Nephron (organoid): ENCODE measurements at regions not wholly inside any gene's neighbourhood (a gene's known extent, or its start where the extent isn't known, plus 50 kb on each side); places are given as distances from the start of the nearest gene placed in this dataset.

Experiments used
- H3K27ac Mint-ChIP-seq, 3 experiments: 2 replicates each; pipeline ENCODE4 v1.8.0; 2020; ENCODE audit warnings: mixed read lengths in 3 of 3, mild to moderate bottlenecking in 2 of 3, moderate library complexity in 1 of 3
- H3K27me3 Mint-ChIP-seq: 2 replicates; pipeline ENCODE4 v1.8.0; 2021; ENCODE audit warnings: low read depth, mild to moderate bottlenecking, moderate library complexity, mixed read lengths
- H3K36me3 Mint-ChIP-seq: 2 replicates; pipeline ENCODE4 v1.8.0; 2020; ENCODE audit warnings: low read depth, mixed read lengths
- H3K4me1 Mint-ChIP-seq: 2 replicates; pipeline ENCODE4 v1.8.0; 2020; ENCODE audit warnings: mixed read lengths
- H3K4me3 Mint-ChIP-seq, 3 experiments: 2 replicates each; pipeline ENCODE4 v1.8.0; 2020; ENCODE audit warnings: mild to moderate bottlenecking in 3 of 3, mixed read lengths in 3 of 3, moderate library complexity in 2 of 3
- H3K9me3 Mint-ChIP-seq: 2 replicates; pipeline ENCODE4 v1.8.0; 2020; ENCODE audit warnings: mixed read lengths
- TF ChIP-seq, protein P1 (sequence below), 3 experiments: fragments of 200-600 bp; sonication (generic); IDR thresholded peaks; one replicate each; pipeline ENCODE4 v1.5.0; 2021; ENCODE audit warnings: antibody characterized with exemption in 3 of 3; ENCODE audit not compliant: unreplicated experiment in 3 of 3

DNA sequence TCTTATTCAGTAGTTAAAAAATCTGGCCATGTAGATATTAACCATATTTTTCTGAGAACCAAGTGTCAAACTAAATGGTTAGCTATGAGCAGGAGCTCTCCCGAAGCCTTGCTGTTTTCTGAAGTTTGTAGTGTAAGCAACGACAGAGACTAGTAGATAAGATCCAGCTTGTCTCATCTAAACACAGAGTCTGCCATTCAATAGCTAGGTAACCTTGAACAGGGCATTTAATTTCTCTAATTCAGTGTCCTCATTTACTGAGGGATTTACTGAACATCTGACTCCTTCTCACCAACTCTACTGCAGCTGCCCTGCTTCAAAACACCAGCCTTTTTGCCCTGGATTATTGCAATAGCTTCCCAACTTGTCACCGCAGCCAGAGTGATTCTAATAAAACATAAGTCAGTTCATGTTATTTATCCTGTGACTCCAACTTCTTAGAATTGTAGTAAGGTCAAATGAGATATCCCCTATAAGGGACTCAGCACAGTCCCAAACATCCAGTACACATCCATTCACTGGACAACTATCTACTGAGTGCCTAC is 337.0 kb downstream of the PLK2 start:
- TF ChIP-seq, protein P1, sequence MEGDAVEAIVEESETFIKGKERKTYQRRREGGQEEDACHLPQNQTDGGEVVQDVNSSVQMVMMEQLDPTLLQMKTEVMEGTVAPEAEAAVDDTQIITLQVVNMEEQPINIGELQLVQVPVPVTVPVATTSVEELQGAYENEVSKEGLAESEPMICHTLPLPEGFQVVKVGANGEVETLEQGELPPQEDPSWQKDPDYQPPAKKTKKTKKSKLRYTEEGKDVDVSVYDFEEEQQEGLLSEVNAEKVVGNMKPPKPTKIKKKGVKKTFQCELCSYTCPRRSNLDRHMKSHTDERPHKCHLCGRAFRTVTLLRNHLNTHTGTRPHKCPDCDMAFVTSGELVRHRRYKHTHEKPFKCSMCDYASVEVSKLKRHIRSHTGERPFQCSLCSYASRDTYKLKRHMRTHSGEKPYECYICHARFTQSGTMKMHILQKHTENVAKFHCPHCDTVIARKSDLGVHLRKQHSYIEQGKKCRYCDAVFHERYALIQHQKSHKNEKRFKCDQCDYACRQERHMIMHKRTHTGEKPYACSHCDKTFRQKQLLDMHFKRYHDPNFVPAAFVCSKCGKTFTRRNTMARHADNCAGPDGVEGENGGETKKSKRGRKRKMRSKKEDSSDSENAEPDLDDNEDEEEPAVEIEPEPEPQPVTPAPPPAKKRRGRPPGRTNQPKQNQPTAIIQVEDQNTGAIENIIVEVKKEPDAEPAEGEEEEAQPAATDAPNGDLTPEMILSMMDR (IDR thresholded peaks at IDR 0.05; ENCODE audit: unreplicated experiment in 3 of 3), result no peak
- peaks cover 60% of the 10 kb centered on the region for H3K4me1 Mint-ChIP-seq

DNA sequence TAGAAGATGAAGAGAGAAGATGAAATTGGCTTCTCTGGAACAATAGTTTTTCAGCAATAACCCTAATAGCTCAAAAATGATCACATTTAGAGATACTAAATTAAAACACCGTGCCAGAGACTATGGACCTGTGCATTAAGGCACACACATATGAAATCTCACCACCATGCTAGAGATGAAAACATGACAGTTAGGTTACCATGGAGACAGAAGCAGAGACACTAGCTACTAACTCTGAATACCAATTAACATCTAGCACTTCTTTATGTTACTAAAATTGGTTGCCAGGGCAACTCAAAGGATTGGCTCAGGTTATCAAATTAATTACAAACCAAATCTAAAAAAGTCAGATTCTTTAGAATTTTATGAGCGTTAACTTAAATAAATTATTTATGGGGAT is 337.7 kb downstream of the PLK2 start:
- TF ChIP-seq, protein P1 (IDR thresholded peaks at IDR 0.05; ENCODE audit: unreplicated experiment in 3 of 3), result no peak
- no peak overlapping the region for H3K4me3 Mint-ChIP-seq
- no peaks in the 10 kb centered on the region for H3K27me3 Mint-ChIP-seq
- H3K9me3 Mint-ChIP-seq, result no peaks in the 10 kb centered on the region
- no peak overlapping the region for H3K27ac Mint-ChIP-seq
- H3K4me1 Mint-ChIP-seq, result peaks cover 60% of the 10 kb centered on the region
- H3K36me3 Mint-ChIP-seq, result no peaks in the 10 kb centered on the region

More for the DNA sequence above, 337.0 kb downstream of the PLK2 start:
- H3K4me3 Mint-ChIP-seq, result no peak overlapping the region
- H3K27me3 Mint-ChIP-seq, result no peaks in the 10 kb centered on the region
- no peaks in the 10 kb centered on the region for H3K36me3 Mint-ChIP-seq
- peak overlapping the region in 1 of 3 experiments; percentile 6 for H3K27ac Mint-ChIP-seq
- no peaks in the 10 kb centered on the region for H3K9me3 Mint-ChIP-seq

DNA sequence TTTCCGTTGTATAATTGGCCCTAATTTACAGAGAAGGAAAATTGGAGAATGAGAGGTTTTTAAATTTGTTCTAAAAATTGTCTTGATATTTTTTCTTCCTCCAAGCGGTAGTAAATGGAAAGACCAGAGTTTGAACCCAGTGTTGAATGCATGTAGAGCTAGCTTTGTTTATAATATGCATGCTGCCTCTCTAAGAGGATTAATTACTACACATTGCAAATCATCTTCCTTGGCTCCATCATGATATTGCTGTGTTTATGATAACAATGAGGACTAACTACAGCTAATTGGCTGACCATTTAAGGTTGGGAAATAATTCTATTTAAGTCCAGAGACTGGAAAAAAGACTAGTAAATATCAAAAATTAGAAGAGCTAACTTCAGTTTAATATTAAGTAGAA is 338.5 kb downstream of the PLK2 start:
- Mint-ChIP-seq H3K4me1 (peaks cover 63% of the 10 kb centered on the region), H3K9me3 (no peaks in the 10 kb centered on the region), H3K27me3 (no peaks in the 10 kb centered on the region), H3K4me3 (no peak overlapping the region), H3K27ac (no peak overlapping the region), H3K36me3 (no peaks in the 10 kb centered on the region)
- TF ChIP-seq, protein P1 (IDR thresholded peaks at IDR 0.05; ENCODE audit: unreplicated experiment in 3 of 3), result no peak

DNA sequence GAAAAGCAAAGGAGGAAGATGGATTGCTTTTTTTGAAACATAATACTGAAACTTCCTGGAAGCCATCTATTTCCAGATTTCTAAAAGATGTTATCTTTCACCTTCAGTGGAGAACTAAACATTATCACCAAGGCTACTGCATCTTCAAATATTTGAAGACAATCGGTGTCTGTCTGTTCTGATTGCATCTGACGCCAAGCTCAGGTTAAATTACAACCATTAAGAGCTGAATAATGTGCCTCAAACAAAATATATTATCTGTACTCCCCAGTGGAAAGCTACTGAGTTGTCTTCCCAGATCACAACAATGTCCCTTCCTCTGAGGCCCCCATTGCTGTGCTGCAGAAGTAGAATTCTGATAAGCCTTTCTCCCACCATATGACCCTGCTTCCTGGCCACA is 342.3 kb downstream of the PLK2 start:
- H3K9me3 Mint-ChIP-seq, result peaks cover 3% of the 10 kb centered on the region
- TF ChIP-seq, protein P1 (IDR thresholded peaks at IDR 0.05; ENCODE audit: unreplicated experiment in 3 of 3), result no peak
- H3K4me1 Mint-ChIP-seq, result peaks cover 59% of the 10 kb centered on the region
- H3K27ac Mint-ChIP-seq, result peak overlapping the region in 1 of 3 experiments; percentile 9
- no peak overlapping the region for H3K4me3 Mint-ChIP-seq
- no peaks in the 10 kb centered on the region for H3K27me3 Mint-ChIP-seq
- no peaks in the 10 kb centered on the region for H3K36me3 Mint-ChIP-seq

DNA sequence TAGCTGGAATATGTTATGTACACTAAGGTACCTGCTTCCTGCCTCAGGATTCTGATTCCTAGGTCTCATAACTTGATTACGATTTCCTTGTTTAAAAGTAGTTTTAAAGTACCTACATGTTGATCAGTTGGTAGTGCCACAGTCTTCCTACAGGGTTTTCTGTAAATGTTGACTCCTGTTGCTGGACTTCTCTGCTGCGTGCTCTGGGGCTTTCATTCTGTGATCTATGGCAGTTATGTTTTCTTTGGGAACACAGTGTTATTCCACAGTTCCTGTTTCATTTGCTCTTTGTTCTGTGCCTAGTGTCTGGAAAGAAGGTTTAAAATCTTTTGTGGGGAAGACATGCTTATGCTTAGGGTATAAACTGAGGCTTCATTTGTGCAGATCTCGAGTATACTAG is 343.5 kb downstream of the PLK2 start:
- Mint-ChIP-seq H3K4me1 (peaks cover 49% of the 10 kb centered on the region), H3K4me3 (peak overlapping the region in 1 of 3 experiments; percentile 5)

DNA sequence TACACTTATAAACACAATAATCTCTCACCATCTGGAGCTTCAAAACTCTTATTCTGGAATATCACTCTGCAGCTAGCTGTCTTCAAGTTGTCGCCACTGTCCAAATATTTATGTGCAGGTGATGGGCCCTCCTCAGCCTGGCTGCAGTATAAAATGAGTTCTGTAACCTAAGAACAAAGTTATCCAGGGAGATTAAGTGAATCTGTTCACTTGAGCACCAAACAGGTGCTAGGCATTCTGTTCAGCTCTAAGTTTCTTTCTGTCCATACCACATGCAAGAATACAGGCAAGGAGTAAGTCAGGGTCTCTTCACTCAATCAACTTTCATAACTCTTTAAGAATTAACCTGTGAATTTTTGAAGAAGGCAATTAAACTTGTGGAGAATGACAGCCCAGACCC is 344.1 kb downstream of the PLK2 start:
- no peaks in the 10 kb centered on the region for H3K27me3 Mint-ChIP-seq
- H3K4me3 Mint-ChIP-seq, result no peak overlapping the region
- TF ChIP-seq, protein P1 (IDR thresholded peaks at IDR 0.05; ENCODE audit: unreplicated experiment in 3 of 3), result no peak
- peaks cover 3% of the 10 kb centered on the region for H3K9me3 Mint-ChIP-seq
- H3K27ac Mint-ChIP-seq, result peak overlapping the region in 1 of 3 experiments; percentile 5
- H3K36me3 Mint-ChIP-seq, result no peaks in the 10 kb centered on the region
- peaks cover 47% of the 10 kb centered on the region for H3K4me1 Mint-ChIP-seq

More for the DNA sequence above, 343.5 kb downstream of the PLK2 start:
- Mint-ChIP-seq H3K9me3 (peaks cover 3% of the 10 kb centered on the region), H3K27ac (peak overlapping the region in 2 of 3 experiments; percentile 24 to 26), H3K27me3 (no peaks in the 10 kb centered on the region), H3K36me3 (no peaks in the 10 kb centered on the region)
- TF ChIP-seq, protein P1 (IDR thresholded peaks at IDR 0.05; ENCODE audit: unreplicated experiment in 3 of 3), result no peak
